ENCODE measurements at regions not wholly inside any gene's neighbourhood (a gene's known extent, or its start where the extent isn't known, plus 50 kb on each side); places are given as distances from the start of the nearest gene placed in this dataset.
"Not testable (repeated sequence)": the region's sequence is repeated elsewhere in the genome, so short reads cannot be mapped to it uniquely, and the experiment has no call there.

- 50 to 67% methylated on average over 4 of the region's 4 CpGs for WGBS, 2 donors
- peak in 2 of 3 donors; percentile 5 to 6 for DNase-seq
- no peaks in the 10 kb centered on the region for H3K27me3 ChIP-seq (ENCODE audit: control insufficient read depth in 3 of 3, insufficient read depth in 3 of 3, low read length in 2 of 3)
- H3K36me3 ChIP-seq (ENCODE audit: control insufficient read depth in 4 of 4, insufficient read depth in 4 of 4, low read length in 4 of 4), result no peaks in the 10 kb centered on the region
- no peak overlapping the region for H3K4me3 ChIP-seq
- H3K9ac ChIP-seq (ENCODE audit: insufficient read depth in 1 of 2, low read length in 2 of 2), result no peak overlapping the region
- TF ChIP-seq CTCF (IDR thresholded peaks at IDR 0.05; ENCODE audit: control extremely low read depth, extremely low read depth), result no peak
- no peak overlapping the region for H3K27ac ChIP-seq (ENCODE audit: low read depth in 1 of 2, low read length in 1 of 2)
- no peaks in the 10 kb centered on the region for H3K9me3 ChIP-seq (ENCODE audit: control insufficient read depth in 4 of 4, insufficient read depth in 3 of 4, low read length in 3 of 4)
- no peaks in the 10 kb centered on the region for H3K4me1 ChIP-seq (ENCODE audit: control insufficient read depth in 5 of 5, insufficient read depth in 5 of 5, low read length in 5 of 5)
- ATAC-seq (ENCODE audit: insufficient read depth, low FRiP score), result peak; percentile 34
Observed at GRCh38 chr9:99660191-99660636, 161.5 kb upstream of the NR4A3 start.

- no peaks in the 10 kb centered on the region for H3K36me3 ChIP-seq (ENCODE audit: control insufficient read depth in 4 of 4, insufficient read depth in 4 of 4, low read length in 4 of 4)
- no peaks in the 10 kb centered on the region for H3K4me1 ChIP-seq (ENCODE audit: control insufficient read depth in 5 of 5, insufficient read depth in 5 of 5, low read length in 5 of 5)
- H3K27ac ChIP-seq (ENCODE audit: low read depth in 1 of 2, low read length in 1 of 2), result no peak overlapping the region
- WGBS, 2 donors, result 95 to 97% methylated on average over 1 of the region's 1 CpG
- no peak for TF ChIP-seq CTCF (IDR thresholded peaks at IDR 0.05; ENCODE audit: control extremely low read depth, extremely low read depth)
- no peaks in the 10 kb centered on the region for H3K9me3 ChIP-seq (ENCODE audit: control insufficient read depth in 4 of 4, insufficient read depth in 3 of 4, low read length in 3 of 4)
- ATAC-seq (ENCODE audit: insufficient read depth, low FRiP score) (no peak), DNase-seq (no peak)
- H3K9ac ChIP-seq (ENCODE audit: insufficient read depth in 1 of 2, low read length in 2 of 2), result no peak overlapping the region
- H3K4me3 ChIP-seq, result no peak overlapping the region
- H3K27me3 ChIP-seq (ENCODE audit: control insufficient read depth in 3 of 3, insufficient read depth in 3 of 3, low read length in 2 of 3), result no peaks in the 10 kb centered on the region
Observed at GRCh38 chr9:99663297-99663696, 158.4 kb upstream of the NR4A3 start.

GRCh38 chr9:99663856-99664255, 157.8 kb upstream of the NR4A3 start:
- Histone ChIP-seq H3K4me3 (no peak overlapping the region), H3K4me1 (ENCODE audit: control insufficient read depth in 5 of 5, insufficient read depth in 5 of 5, low read length in 5 of 5) (no peaks in the 10 kb centered on the region), H3K9ac (ENCODE audit: insufficient read depth in 1 of 2, low read length in 2 of 2) (no peak overlapping the region), H3K27me3 (ENCODE audit: control insufficient read depth in 3 of 3, insufficient read depth in 3 of 3, low read length in 2 of 3) (no peaks in the 10 kb centered on the region), H3K9me3 (ENCODE audit: control insufficient read depth in 4 of 4, insufficient read depth in 3 of 4, low read length in 3 of 4) (no peaks in the 10 kb centered on the region), H3K36me3 (ENCODE audit: control insufficient read depth in 4 of 4, insufficient read depth in 4 of 4, low read length in 4 of 4) (no peaks in the 10 kb centered on the region), H3K27ac (ENCODE audit: low read depth in 1 of 2, low read length in 1 of 2) (no peak overlapping the region)
- DNase-seq (no peak), ATAC-seq (ENCODE audit: insufficient read depth, low FRiP score) (no peak)
- TF ChIP-seq CTCF (IDR thresholded peaks at IDR 0.05; ENCODE audit: control extremely low read depth, extremely low read depth), result no peak
- WGBS, 2 donors, result 83 to 90% methylated on average over 1 of the region's 1 CpG

GRCh38 chr9:99666571-99666970, 155.1 kb upstream of the NR4A3 start:
- H3K27ac ChIP-seq (ENCODE audit: low read depth in 1 of 2, low read length in 1 of 2), result no peak overlapping the region
- peak in 1 of 3 donors; percentile 0 for DNase-seq
- H3K4me3 ChIP-seq, result no peak overlapping the region
- ATAC-seq (ENCODE audit: insufficient read depth, low FRiP score), result no peak
- no peak overlapping the region for H3K9ac ChIP-seq (ENCODE audit: insufficient read depth in 1 of 2, low read length in 2 of 2)
- no peak for TF ChIP-seq CTCF (IDR thresholded peaks at IDR 0.05; ENCODE audit: control extremely low read depth, extremely low read depth)
- H3K4me1 ChIP-seq (ENCODE audit: control insufficient read depth in 5 of 5, insufficient read depth in 5 of 5, low read length in 5 of 5), result no peaks in the 10 kb centered on the region
- no peaks in the 10 kb centered on the region for H3K27me3 ChIP-seq (ENCODE audit: control insufficient read depth in 3 of 3, insufficient read depth in 3 of 3, low read length in 2 of 3)
- H3K9me3 ChIP-seq (ENCODE audit: control insufficient read depth in 4 of 4, insufficient read depth in 3 of 4, low read length in 3 of 4), result no peaks in the 10 kb centered on the region
- H3K36me3 ChIP-seq (ENCODE audit: control insufficient read depth in 4 of 4, insufficient read depth in 4 of 4, low read length in 4 of 4), result no peaks in the 10 kb centered on the region

GRCh38 chr9:99670886-99671285, 150.8 kb upstream of the NR4A3 start:
- DNase-seq; H3K27ac ChIP-seq (ENCODE audit: low read depth in 1 of 2, low read length in 1 of 2); H3K9me3 ChIP-seq (ENCODE audit: control insufficient read depth in 4 of 4, insufficient read depth in 3 of 4, low read length in 3 of 4); H3K9ac ChIP-seq (ENCODE audit: insufficient read depth in 1 of 2, low read length in 2 of 2); H3K27me3 ChIP-seq (ENCODE audit: control insufficient read depth in 3 of 3, insufficient read depth in 3 of 3, low read length in 2 of 3); H3K36me3 ChIP-seq (ENCODE audit: control insufficient read depth in 4 of 4, insufficient read depth in 4 of 4, low read length in 4 of 4); H3K4me1 ChIP-seq (ENCODE audit: control insufficient read depth in 5 of 5, insufficient read depth in 5 of 5, low read length in 5 of 5); H3K4me3 ChIP-seq; ATAC-seq (ENCODE audit: insufficient read depth, low FRiP score): not testable (repeated sequence)
- 93 to 94% methylated on average over 7 of the region's 7 CpGs for WGBS, 2 donors
